ENCODE measurements at regions not wholly inside any gene's neighbourhood (a gene's known extent, or its start where the extent isn't known, plus 50 kb on each side); places are given as distances from the start of the nearest gene placed in this dataset.
"Not testable (repeated sequence)": the region's sequence is repeated elsewhere in the genome, so short reads cannot be mapped to it uniquely, and the experiment has no call there.

DNA sequence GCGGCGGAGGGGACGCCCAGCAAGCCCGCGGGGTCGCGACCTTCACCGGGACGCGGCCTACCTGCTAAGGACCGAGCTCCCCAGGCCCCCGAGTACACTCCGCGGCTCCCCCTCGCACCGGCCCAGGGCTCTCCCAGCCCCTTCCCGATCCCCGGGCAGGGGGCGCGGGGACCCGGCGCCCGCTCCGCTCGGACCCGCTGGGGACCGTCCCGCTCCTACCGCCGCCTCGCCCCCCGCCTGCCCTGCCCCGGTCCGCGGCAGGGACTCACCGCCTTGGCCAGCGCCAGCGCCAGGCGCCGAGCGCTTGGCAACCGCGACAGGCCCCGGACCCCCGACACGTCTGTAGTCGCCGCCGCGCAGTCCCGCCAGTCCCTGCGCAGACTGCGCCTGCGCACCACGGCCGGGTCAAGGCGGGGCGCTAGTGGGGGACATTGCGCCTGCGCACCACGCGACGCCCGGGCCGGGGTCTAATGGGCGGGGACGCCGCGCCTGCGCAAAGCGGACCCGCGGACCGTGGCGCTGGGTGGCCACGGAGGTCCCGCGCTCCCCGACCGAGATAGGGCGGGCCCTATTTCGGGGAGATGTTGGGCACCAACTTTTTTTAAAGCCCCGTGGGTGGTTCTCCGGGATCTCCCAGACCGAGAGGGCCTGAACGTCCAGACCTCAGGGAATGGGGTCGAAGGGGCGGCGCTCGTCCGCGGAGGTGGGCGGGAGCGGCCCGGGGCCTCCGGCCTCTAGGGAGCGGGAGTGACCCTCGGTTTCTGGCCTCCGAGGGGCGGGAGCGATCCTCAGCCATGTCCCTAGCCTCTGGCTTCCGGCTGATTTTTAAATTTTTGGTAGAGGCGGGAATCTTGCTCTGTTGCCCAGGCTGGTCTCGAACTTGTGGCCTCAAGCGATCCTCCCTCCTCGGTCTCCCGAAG lies 81.8 kb upstream of the TNK2 start:
- TF ChIP-seq, protein P1, sequence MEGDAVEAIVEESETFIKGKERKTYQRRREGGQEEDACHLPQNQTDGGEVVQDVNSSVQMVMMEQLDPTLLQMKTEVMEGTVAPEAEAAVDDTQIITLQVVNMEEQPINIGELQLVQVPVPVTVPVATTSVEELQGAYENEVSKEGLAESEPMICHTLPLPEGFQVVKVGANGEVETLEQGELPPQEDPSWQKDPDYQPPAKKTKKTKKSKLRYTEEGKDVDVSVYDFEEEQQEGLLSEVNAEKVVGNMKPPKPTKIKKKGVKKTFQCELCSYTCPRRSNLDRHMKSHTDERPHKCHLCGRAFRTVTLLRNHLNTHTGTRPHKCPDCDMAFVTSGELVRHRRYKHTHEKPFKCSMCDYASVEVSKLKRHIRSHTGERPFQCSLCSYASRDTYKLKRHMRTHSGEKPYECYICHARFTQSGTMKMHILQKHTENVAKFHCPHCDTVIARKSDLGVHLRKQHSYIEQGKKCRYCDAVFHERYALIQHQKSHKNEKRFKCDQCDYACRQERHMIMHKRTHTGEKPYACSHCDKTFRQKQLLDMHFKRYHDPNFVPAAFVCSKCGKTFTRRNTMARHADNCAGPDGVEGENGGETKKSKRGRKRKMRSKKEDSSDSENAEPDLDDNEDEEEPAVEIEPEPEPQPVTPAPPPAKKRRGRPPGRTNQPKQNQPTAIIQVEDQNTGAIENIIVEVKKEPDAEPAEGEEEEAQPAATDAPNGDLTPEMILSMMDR (IDR thresholded peaks at IDR 0.05; ENCODE audit: poor library complexity): peak; percentile 2
- not testable (repeated sequence) for TF ChIP-seq EZH2 (IDR thresholded peaks at IDR 0.05; ENCODE audit: borderline replicate concordance)

Data from hepatocyte (in vitro differentiated cells).